NK-92 treated with Interleukin-12 subunit alpha and Interleukin-12 subunit beta, amount 100 ng/mL, for 24 hours (cell line): ENCODE measurements at regions not wholly inside any gene's neighbourhood (a gene's known extent, or its start where the extent isn't known, plus 50 kb on each side); places are given as distances from the start of the nearest gene placed in this dataset.
"Not testable (repeated sequence)": the region's sequence is repeated elsewhere in the genome, so short reads cannot be mapped to it uniquely, and the experiment has no call there.

ENCODE experiments used
- DNase-seq: peaks from one replicate; lab custom pipeline; 2025; lab: John Stamatoyannopoulos, UW

- not testable (repeated sequence) for DNase-seq
These were observed 84.5 kb downstream of the IDS start for GRCh38 chrX:149420566-149420965.

- no peak for DNase-seq
These were observed 107.1 kb downstream of the IDS start for GRCh38 chrX:149398027-149398426.

GRCh38 chrX:149392921-149393320 is 112.2 kb downstream of the IDS start:
- no peak for DNase-seq

- DNase-seq = no peak
These were observed 121.3 kb downstream of the IDS start for GRCh38 chrX:149383852-149384251.

GRCh38 chrX:149374751-149375150 is 130.4 kb downstream of the IDS start:
- DNase-seq = no peak

GRCh38 chrX:149372866-149373265 is 132.2 kb downstream of the IDS start:
- DNase-seq = no peak

- no peak for DNase-seq
These were observed 133.1 kb downstream of the IDS start for GRCh38 chrX:149371986-149372385.

- no peak for DNase-seq
These were observed 135.0 kb downstream of the IDS start for GRCh38 chrX:149370097-149370496.

- no peak for DNase-seq
These were observed 139.6 kb downstream of the IDS start for GRCh38 chrX:149365552-149365951.

GRCh38 chrX:149365061-149365460 is 140.0 kb downstream of the IDS start:
- no peak for DNase-seq

- no peak for DNase-seq
These were observed 141.1 kb downstream of the IDS start for GRCh38 chrX:149363965-149364364.

GRCh38 chrX:149346306-149346705 is 158.8 kb downstream of the IDS start:
- no peak for DNase-seq

GRCh38 chrX:149322316-149322715 is 182.8 kb downstream of the IDS start:
- DNase-seq = no peak

GRCh38 chrX:149313871-149314371 is 191.2 kb downstream of the IDS start:
- no peak for DNase-seq

- DNase-seq = no peak
These were observed 192.1 kb downstream of the IDS start for GRCh38 chrX:149312988-149313387.

- no peak for DNase-seq
These were observed 193.0 kb downstream of the IDS start for GRCh38 chrX:149312097-149312496.

- DNase-seq = no peak
These were observed 202.4 kb downstream of the IDS start for GRCh38 chrX:149302705-149303104.

GRCh38 chrX:149298111-149298510 is 207.0 kb downstream of the IDS start:
- DNase-seq = no peak

- no peak for DNase-seq
These were observed 209.0 kb downstream of the IDS start for GRCh38 chrX:149296092-149296491.

GRCh38 chrX:149286940-149287349 is 218.2 kb downstream of the IDS start:
- DNase-seq = peak; percentile 0

- no peak for DNase-seq
These were observed 220.5 kb downstream of the IDS start for GRCh38 chrX:149284616-149285015.

GRCh38 chrX:149283853-149284252 is 221.3 kb downstream of the IDS start:
- no peak for DNase-seq

- DNase-seq = no peak
These were observed 222.2 kb downstream of the IDS start for GRCh38 chrX:149282909-149283308.

GRCh38 chrX:149280011-149280410 is 225.1 kb downstream of the IDS start:
- no peak for DNase-seq

- DNase-seq = no peak
These were observed 229.3 kb downstream of the IDS start for GRCh38 chrX:149275836-149276235.
